DMS114 treated with DMSO at 0.1 percent for 48 hours (cell line): ENCODE measurements at regions not wholly inside any gene's neighbourhood (a gene's known extent, or its start where the extent isn't known, plus 50 kb on each side); places are given as distances from the start of the nearest gene placed in this dataset.
"Not testable (repeated sequence)": the region's sequence is repeated elsewhere in the genome, so short reads cannot be mapped to it uniquely, and the experiment has no call there.

Experiments
- DNase-seq: peaks from one replicate; lab custom pipeline; 2025; ENCODE audit not compliant: unreplicated experiment; lab: John Stamatoyannopoulos, UW

GRCh38 chr10:8305876-8306652, 251.6 kb downstream of the GATA3 start:
- DNase-seq: no peak

GRCh38 chr10:8306685-8307364, 252.3 kb downstream of the GATA3 start:
- DNase-seq: no peak

GRCh38 chr10:8310930-8311329, 256.4 kb downstream of the GATA3 start:
- DNase-seq: no peak

- DNase-seq: no peak
Observed at GRCh38 chr10:8311526-8312070, 257.1 kb downstream of the GATA3 start.

DNA sequence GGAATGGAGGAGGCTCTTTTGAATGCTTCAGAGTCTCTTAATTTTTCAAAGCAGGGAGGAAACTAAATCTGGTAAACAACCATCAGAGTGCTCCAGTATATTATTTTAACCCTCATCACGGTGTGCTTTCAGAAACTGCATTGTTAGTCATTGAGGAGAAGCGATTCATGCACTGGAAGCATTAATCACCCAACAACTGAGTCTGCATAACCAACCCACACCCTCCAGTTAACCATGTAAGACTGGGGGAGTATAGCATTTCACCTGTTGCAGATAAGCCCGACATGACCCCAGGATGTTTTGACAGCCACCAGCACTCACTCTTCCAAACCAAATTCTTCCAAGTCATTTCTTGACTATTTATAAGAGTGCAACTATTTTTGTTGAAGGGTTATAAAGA, 257.6 kb downstream of the GATA3 start:
- no peak for DNase-seq

DNA sequence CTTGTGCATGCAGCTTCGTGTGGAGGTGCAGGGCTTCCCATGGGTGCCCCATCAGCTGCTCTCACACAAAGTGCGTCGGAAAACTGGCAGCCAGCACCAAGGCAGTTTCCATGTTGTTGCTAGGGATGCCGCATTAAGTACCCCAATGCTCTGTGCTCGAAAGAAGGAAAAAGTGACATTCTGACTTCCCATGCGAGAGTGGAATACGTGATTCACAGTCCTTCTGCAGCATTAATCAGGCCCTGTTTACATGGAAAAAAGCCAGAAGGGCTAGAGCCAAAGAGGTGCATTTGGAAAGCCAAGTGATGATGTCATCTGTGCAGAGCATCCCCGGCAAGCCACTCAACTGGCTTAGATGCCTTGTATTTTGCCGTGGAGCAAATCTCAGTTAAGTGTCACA, 258.3 kb downstream of the GATA3 start:
- DNase-seq: no peak

DNA sequence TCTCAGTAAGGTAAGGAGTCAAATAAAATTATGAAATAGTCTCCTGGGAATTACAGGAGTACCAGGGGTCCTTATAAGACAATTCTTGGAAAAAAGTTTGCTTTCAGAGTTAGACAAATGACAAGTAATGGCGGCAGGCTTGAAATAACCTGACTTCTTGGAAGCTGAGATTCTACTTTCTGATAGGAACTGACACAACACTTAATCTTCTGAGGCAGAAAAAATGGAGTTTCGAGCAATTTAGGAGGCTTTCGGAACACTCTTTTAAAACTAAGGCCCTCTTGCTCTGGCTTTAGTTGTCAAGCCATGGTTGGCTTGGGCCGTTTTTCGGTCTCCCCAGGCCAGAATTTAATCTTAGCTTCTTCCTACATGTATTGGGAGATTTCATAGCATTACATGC, 260.0 kb downstream of the GATA3 start:
- no peak for DNase-seq

GRCh38 chr10:8315619-8316021, 261.1 kb downstream of the GATA3 start:
- DNase-seq: no peak

DNA sequence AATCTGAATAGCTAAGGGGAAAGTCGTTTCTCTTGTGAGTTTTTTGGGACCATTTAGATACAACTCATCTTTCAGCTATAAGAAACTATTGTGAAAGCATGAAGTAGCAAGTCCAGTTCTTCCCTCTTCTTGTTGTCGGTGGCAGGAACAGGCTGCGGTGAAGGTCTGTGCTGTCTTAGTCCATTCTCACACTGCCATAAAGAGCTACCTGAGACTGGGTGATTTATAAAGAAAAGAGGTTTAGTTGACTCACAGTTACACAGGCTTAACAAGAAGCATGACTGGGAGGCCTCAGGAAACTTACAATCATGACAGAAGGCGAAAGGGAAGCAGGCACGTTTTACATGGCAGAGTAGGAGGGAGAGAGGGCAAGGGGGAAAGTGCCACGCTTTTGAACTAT, 261.8 kb downstream of the GATA3 start:
- DNase-seq: no peak

GRCh38 chr10:8318429-8318828, 263.9 kb downstream of the GATA3 start:
- not testable (repeated sequence) for DNase-seq

DNA sequence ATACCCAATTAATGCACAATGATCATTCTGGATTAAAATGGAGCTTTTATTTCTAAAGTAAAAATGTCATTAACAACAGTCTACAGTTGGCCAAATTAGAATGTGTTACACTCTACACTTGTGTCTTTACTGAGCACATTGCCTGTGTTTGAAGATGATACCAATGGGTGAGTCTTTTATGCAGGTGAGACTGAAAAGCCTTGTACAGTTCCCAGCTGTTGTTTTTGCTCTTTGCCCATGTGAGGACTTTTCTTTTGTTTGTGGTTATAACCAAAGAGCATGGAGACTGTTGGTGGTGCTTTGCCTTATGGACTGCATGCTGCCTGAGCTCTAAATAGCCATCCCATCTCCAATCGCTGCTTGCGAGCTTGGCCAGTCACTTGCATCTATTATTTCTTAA, 264.5 kb downstream of the GATA3 start:
- no peak for DNase-seq

DNA sequence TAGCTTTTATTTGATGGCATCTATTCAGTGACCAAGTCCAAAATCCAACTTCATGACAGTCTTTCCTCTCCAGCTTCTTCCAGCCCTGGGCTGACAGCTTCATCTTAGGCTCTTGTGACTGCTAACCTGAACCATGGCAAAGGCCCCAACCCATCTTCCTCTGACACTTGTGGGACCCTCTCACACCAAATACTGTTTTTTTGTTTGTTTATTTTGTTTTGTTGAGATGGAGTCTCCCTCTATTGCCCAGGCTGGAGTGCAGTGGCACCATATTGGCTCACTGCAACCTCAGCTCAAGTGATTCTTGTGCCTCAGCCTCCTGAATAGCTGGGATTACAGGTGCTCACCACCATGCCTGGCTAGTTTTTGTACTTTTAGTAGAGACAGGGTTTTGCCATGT, 265.2 kb downstream of the GATA3 start:
- DNase-seq: no peak

GRCh38 chr10:8321990-8322389, 267.5 kb downstream of the GATA3 start:
- no peak for DNase-seq

DNA sequence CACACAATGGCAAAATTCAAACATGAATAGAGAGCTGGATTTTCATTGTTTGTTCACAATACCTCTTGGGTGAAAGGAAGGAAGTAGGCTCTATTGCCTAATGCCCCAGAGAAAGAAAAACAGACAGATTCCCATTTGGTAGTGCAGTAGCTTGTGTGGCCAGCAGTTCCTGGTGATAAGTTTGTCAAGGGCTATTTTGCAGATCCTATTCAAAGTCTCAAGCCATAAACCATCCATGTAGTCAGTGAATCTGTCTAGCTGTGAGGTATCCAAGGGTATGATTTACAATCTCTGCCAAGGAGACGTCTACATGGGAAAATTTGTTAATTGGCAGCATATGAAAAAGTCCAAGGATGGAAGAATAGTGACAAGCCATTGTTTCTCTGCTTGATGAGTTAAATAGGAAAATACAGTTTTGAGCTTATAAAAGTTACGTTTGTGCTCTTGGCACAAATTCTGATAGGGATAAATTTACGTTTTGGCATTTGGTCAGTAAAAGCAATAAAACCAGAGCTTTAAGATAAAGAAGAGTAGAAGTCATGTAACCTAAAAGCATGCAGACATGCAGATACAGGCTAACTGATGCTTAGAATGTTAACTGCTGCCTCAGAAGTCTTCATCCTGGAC, 269.1 kb downstream of the GATA3 start:
- DNase-seq: no peak

DNA sequence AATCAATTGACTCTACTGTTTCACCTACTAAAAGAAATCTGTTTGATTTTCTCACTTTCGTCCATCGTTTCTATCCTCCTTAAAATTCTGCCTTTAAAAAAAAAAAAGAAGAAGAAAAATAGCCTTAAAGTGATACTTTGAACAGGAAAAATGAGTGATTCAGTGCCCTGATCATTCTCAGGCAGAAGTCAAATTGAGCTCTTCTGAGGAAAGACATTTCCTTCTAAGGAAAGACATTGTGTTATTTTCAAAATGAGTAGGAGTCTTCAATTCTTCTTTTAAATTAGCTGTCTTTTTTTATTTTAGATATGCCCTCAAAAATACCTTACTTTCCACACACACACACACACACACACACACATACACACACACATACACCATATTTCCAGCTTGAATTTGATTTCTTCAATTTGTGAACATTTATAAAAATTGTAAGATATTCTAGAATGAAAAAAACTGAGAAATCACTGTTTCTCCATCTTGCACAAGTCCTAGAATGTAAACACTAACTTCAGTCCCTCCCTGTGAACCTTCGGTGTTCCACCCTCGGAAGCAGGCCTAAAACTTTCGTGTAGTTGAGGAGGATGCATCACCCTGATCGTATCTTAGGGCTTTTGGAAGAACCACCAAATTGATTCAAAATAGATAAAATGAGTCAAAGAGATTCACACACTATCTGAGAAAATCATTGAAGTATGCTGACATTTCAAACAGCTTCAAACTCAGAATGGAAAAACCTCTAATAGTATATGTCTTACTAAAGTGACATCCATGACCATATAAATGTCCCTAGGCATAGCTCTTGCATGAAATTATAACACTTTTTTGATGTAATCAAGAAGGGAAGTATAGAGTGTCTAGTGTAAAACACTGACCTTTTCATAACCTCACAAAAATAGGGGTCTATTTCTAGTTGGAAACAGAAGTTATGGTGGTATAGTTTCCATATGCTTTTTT, 270.8 kb downstream of the GATA3 start:
- no peak for DNase-seq

DNA sequence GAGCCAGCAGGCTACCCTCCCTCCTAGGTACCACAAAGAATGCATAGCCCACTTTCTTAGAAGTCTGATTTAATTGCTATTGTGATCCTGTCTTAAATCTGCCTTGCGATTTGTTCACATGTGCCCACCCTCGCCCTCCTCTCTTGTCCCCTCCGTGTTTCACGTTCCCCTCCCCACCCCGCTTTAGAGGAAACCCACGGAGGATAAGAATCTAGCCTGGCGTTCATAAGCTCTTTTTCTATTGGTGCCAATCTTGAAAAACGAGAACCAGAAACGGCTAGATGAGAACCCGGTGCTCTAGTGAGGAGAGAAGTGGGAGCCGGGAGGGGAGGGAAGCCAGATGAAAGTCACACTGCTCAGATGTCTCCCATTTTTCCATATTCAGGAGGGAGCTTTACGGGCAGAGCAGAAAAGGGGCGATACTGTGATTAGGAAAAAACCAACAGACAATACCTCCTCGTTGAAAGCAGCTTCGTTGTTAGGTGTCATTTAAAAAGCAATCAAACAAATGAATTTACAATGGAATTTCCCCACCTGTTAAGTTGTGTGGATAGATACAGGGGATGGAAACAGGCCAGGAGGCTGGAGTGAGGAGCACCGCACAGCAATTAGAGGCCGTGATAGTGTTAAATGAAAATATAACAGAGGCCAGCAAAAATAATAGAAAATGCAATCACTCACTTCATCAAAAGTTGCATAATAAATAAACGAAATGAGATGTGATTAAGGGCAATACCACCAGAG, 272.1 kb downstream of the GATA3 start:
- DNase-seq: no peak

- DNase-seq: no peak
Observed at GRCh38 chr10:8327140-8327423, 272.6 kb downstream of the GATA3 start.

GRCh38 chr10:8331387-8331786, 276.9 kb downstream of the GATA3 start:
- DNase-seq: no peak

GRCh38 chr10:8331896-8332729, 277.6 kb downstream of the GATA3 start:
- DNase-seq: peak; percentile 51

DNA sequence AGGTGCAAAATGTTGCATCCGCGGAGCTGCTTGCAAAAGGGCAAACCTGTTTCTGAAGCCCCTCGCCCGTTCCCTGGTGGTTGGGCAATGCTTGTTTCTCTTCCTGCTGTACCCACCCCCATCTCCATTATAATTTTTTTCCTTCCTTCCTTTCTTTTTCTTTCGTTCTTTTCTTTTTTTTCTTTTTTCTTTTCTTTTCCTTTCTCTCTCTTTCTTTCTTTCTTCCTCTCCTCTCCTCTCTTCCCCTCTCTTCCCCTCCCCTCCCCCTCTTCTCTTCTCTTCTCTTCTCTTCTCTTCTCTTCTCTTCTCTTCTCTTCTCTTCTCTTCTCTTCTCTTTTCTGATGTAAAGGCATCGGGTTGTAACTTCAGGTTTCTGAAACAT, 278.2 kb downstream of the GATA3 start:
- no peak for DNase-seq
